DOHH2 (cell line): ENCODE measurements at regions not wholly inside any gene's neighbourhood (a gene's known extent, or its start where the extent isn't known, plus 50 kb on each side); places are given as distances from the start of the nearest gene placed in this dataset.

Experiments
- H3F3A ChIP-seq: fragments of 200-600 bp; sonication (generic), shearing (Covaris generic); 2 replicates; pipeline ENCODE4 v1.6.0; 2016; ENCODE audit warnings: antibody characterized with exemption, mild to moderate bottlenecking; ENCODE audit not compliant: control insufficient read depth, insufficient read depth
- H3K27ac ChIP-seq: fragments of 200-600 bp; sonication (generic); 2 replicates; pipeline ENCODE4 v1.5.1; 2014; ENCODE audit warnings: low read depth, mild to moderate bottlenecking, low read length, moderate library complexity
- H3K27me3 ChIP-seq: fragments of 200-600 bp; sonication (generic); 2 replicates; pipeline ENCODE4 v1.6.1; 2014; ENCODE audit warnings: mild to moderate bottlenecking, low read length, mixed read lengths; ENCODE audit not compliant: control insufficient read depth
- H3K36me3 ChIP-seq: fragments of 200-600 bp; sonication (generic); 2 replicates; pipeline ENCODE4 v1.6.1; 2014; ENCODE audit warnings: mild to moderate bottlenecking, low read length, moderate library complexity, mixed read lengths; ENCODE audit not compliant: control insufficient read depth
- H3K4me1 ChIP-seq: fragments of 200-600 bp; sonication (generic); 2 replicates; pipeline ENCODE4 v1.6.1; 2014; ENCODE audit warnings: mild to moderate bottlenecking, low read length, mixed read lengths; ENCODE audit not compliant: control insufficient read depth
- H3K4me2 ChIP-seq: fragments of 200-600 bp; sonication (generic); 2 replicates; pipeline ENCODE4 v1.6.0; 2014; ENCODE audit warnings: mild to moderate bottlenecking, low read length, moderate library complexity
- H3K4me3 ChIP-seq: fragments of 200-600 bp; sonication (generic); 2 replicates; pipeline ENCODE4 v1.5.1; 2014; ENCODE audit warnings: mild to moderate bottlenecking, low read length, mixed read lengths
- H3K79me2 ChIP-seq: fragments of 200-600 bp; sonication (generic); 2 replicates; pipeline ENCODE4 v1.6.1; 2014; ENCODE audit warnings: mild to moderate bottlenecking, low read length, mixed read lengths; ENCODE audit not compliant: control insufficient read depth
- H3K9me2 ChIP-seq: fragments of 200-600 bp; sonication (generic); replicated peaks from 2 replicates; pipeline ENCODE4 v1.6.1; 2014; ENCODE audit warnings: mild to moderate bottlenecking, low read length, mixed read lengths; ENCODE audit not compliant: control insufficient read depth
- H3K9me3 ChIP-seq: fragments of 200-600 bp; sonication (generic); 2 replicates; pipeline ENCODE4 v1.6.1; 2014; ENCODE audit warnings: antibody characterized with exemption, low read length, mixed read lengths; ENCODE audit not compliant: control insufficient read depth, insufficient read depth
- H4K20me1 ChIP-seq: fragments of 200-600 bp; sonication (generic); 2 replicates; pipeline ENCODE4 v1.6.0; 2014; ENCODE audit warnings: low read depth, mild to moderate bottlenecking, antibody characterized with exemption, low read length, moderate library complexity; ENCODE audit not compliant: control insufficient read depth, insufficient read depth
- CTCF ChIP-seq: fragments of 200-600 bp; sonication (generic); IDR thresholded peaks from one replicate; pipeline ENCODE4 v1.5.1; 2014; ENCODE audit warnings: antibody characterized with exemption, mild to moderate bottlenecking, low read depth, low read length; ENCODE audit not compliant: poor library complexity, severe bottlenecking
- EZH2phosphoT487 ChIP-seq: fragments of 200-600 bp; sonication (generic); IDR thresholded peaks from 2 replicates; pipeline ENCODE4 v1.6.1; 2017; ENCODE audit warnings: borderline replicate concordance, mild to moderate bottlenecking, antibody characterized with exemption, low read length, moderate library complexity, mixed read lengths

GRCh38 chrX:84611843-84612636 lies 109.8 kb upstream of the HDX start:
- Histone ChIP-seq H3K4me1 (no peaks in the 10 kb centered on the region), H3K79me2 (no peaks in the 10 kb centered on the region), H3K9me3 (no peaks in the 10 kb centered on the region), H3K36me3 (no peaks in the 10 kb centered on the region), H3F3A (no peaks in the 10 kb centered on the region), H3K4me2 (no peak overlapping the region), H3K9me2 (no peaks in the 10 kb centered on the region), H4K20me1 (no peaks in the 10 kb centered on the region), H3K4me3 (no peak overlapping the region), H3K27me3 (no peaks in the 10 kb centered on the region), H3K27ac (no peak overlapping the region)
- TF ChIP-seq CTCF (no peak), EZH2phosphoT487 (no peak)

DNA sequence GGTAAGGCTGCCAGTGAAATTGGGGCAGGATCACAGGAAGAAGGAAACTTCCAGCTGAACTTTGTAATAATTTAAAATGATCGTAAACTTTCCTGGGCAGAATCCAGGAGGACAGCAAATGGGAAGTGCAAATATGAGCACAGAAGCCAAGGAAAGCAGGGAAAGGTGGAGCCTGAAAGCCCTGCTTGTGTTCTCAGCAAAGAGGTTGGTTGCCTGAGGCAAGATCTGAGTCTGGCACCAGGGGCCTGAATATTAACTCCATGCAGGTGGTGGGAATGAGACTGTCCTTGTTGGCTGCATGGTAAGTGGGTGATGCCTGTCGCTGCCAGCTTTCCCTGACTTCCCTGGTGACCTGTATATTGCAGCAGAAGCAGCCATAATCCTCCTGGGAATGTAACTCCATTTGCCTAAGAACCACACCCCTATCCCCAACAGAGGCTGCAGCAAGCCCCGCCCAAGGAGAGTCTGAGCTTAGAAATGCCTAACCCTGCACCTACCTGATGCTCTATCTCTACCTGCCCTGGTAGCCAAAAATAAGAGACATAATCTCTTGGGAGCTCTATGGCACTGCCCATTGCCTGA lies 132.0 kb upstream of the HDX start:
- Histone ChIP-seq H3F3A (no peaks in the 10 kb centered on the region), H3K9me2 (no peaks in the 10 kb centered on the region), H4K20me1 (no peaks in the 10 kb centered on the region), H3K27ac (no peak overlapping the region), H3K4me3 (no peak overlapping the region), H3K27me3 (no peaks in the 10 kb centered on the region), H3K4me1 (no peaks in the 10 kb centered on the region), H3K4me2 (no peak overlapping the region), H3K9me3 (no peaks in the 10 kb centered on the region), H3K36me3 (no peaks in the 10 kb centered on the region), H3K79me2 (no peaks in the 10 kb centered on the region)
- TF ChIP-seq EZH2phosphoT487 (no peak), CTCF (no peak)

- Histone ChIP-seq H3K4me3 (no peak overlapping the region), H3K9me2 (no peaks in the 10 kb centered on the region), H3K4me1 (no peaks in the 10 kb centered on the region), H3F3A (no peaks in the 10 kb centered on the region), H3K36me3 (no peaks in the 10 kb centered on the region), H3K79me2 (no peaks in the 10 kb centered on the region), H3K9me3 (no peaks in the 10 kb centered on the region), H4K20me1 (no peaks in the 10 kb centered on the region), H3K27ac (no peak overlapping the region), H3K27me3 (no peaks in the 10 kb centered on the region), H3K4me2 (no peak overlapping the region)
- TF ChIP-seq EZH2phosphoT487 (no peak), CTCF (no peak)
Measured at GRCh38 chrX:84666086-84666485, 163.8 kb upstream of the HDX start.
